WTC11 (cell line): ENCODE measurements at regions not wholly inside any gene's neighbourhood (a gene's known extent, or its start where the extent isn't known, plus 50 kb on each side); places are given as distances from the start of the nearest gene placed in this dataset.

Source experiments
- ATAC-seq: fragments of 200-7000 bp; cut with Tn5 transposase; 2 replicates; pipeline ENCODE4 v1.10.0; 2021; ENCODE audit warnings: mild to moderate bottlenecking, moderate library complexity
- CTCF ChIA-PET: fragments of 300-600 bp; sonication (Branson Sonifier 250); formaldehyde crosslinking; loops from one replicate; lab custom pipeline; 2021; ENCODE audit warnings: antibody characterized with exemption; lab: Charles Lee
- POLR2A ChIA-PET: fragments of 350-600 bp; sonication (Branson Sonifier 250); formaldehyde crosslinking; loops from one replicate; lab custom pipeline; 2021; ENCODE audit warnings: antibody characterized with exemption; lab: Charles Lee
- DNase-seq: peaks from one replicate; pipeline ENCODE4 v3.0.0; 2021; ENCODE audit warnings: low spot score
- H3K27ac Mint-ChIP-seq: 2 replicates; pipeline ENCODE4 v1.8.0; 2021; ENCODE audit warnings: mixed read lengths
- H3K27me3 Mint-ChIP-seq: 2 replicates; pipeline ENCODE4 v1.8.0; 2021; ENCODE audit warnings: low read depth, mild to moderate bottlenecking, moderate library complexity, mixed read lengths
- H3K36me3 Mint-ChIP-seq: 2 replicates; pipeline ENCODE4 v1.8.0; 2021; ENCODE audit warnings: mixed read lengths
- H3K4me1 Mint-ChIP-seq: 2 replicates; pipeline ENCODE4 v1.8.0; 2022; ENCODE audit warnings: mixed read lengths
- H3K4me3 Mint-ChIP-seq: 2 replicates; pipeline ENCODE4 v1.8.0; 2021; ENCODE audit warnings: mild to moderate bottlenecking, moderate library complexity, mixed read lengths
- H3K9me3 Mint-ChIP-seq: 2 replicates; pipeline ENCODE4 v1.8.0; 2021; ENCODE audit warnings: mixed read lengths
- CBFB ChIP-seq: sonication (generic); formaldehyde crosslinking; IDR thresholded peaks from 2 replicates; pipeline ENCODE4 v1.8.1; 2022; ENCODE audit warnings: mild to moderate bottlenecking, low read depth, missing genetic modification reagents
- CREB1 ChIP-seq: sonication (generic); formaldehyde crosslinking; IDR thresholded peaks from 2 replicates; pipeline ENCODE4 v1.8.0; 2023; ENCODE audit warnings: mild to moderate bottlenecking, missing genetic modification reagents
- E2F1 ChIP-seq: sonication (generic); formaldehyde crosslinking; IDR thresholded peaks from 2 replicates; pipeline ENCODE4 v1.8.0; 2022; ENCODE audit warnings: mild to moderate bottlenecking, missing genetic modification reagents
- E2F4 ChIP-seq: sonication (generic); formaldehyde crosslinking; IDR thresholded peaks from 2 replicates; pipeline ENCODE4 v1.8.1; 2022; ENCODE audit warnings: low read depth, mild to moderate bottlenecking, moderate library complexity, missing genetic modification reagents, borderline replicate concordance
- FOXJ3 ChIP-seq: sonication (generic); formaldehyde crosslinking; IDR thresholded peaks from 2 replicates; pipeline ENCODE4 v1.9.0; 2021; ENCODE audit warnings: missing genetic modification reagents, mild to moderate bottlenecking, borderline replicate concordance
- MAX ChIP-seq: sonication (generic); formaldehyde crosslinking; IDR thresholded peaks from 2 replicates; pipeline ENCODE4 v1.8.0; 2022; ENCODE audit warnings: mild to moderate bottlenecking, missing genetic modification reagents
- MLX ChIP-seq: sonication (generic); formaldehyde crosslinking; IDR thresholded peaks from 2 replicates; pipeline ENCODE4 v1.8.1; 2023; ENCODE audit warnings: mild to moderate bottlenecking, missing genetic modification reagents, moderate library complexity
- NFATC4 ChIP-seq: fragments of 250-450 bp; sonication (Bioruptor Pico); IDR thresholded peaks from 2 replicates; pipeline ENCODE4 v1.9.0; 2021; ENCODE audit warnings: mild to moderate bottlenecking
- NR1H2 ChIP-seq: sonication (generic); formaldehyde crosslinking; IDR thresholded peaks from 2 replicates; pipeline ENCODE4 v1.9.0; 2021; ENCODE audit warnings: mild to moderate bottlenecking, moderate library complexity, missing genetic modification reagents
- PRDM15 ChIP-seq: sonication (generic); formaldehyde crosslinking; IDR thresholded peaks from 2 replicates; pipeline ENCODE4 v1.8.0; 2022; ENCODE audit warnings: missing genetic modification reagents
- TCF7 ChIP-seq: sonication (generic); formaldehyde crosslinking; IDR thresholded peaks from 2 replicates; pipeline ENCODE4 v1.8.0; 2022; ENCODE audit warnings: mild to moderate bottlenecking, low read depth, missing genetic modification reagents, moderate library complexity
- USF1 ChIP-seq: sonication (generic); formaldehyde crosslinking; IDR thresholded peaks from 2 replicates; pipeline ENCODE4 v1.8.0; 2022; ENCODE audit warnings: mild to moderate bottlenecking, missing genetic modification reagents
- USF2 ChIP-seq: sonication (generic); formaldehyde crosslinking; IDR thresholded peaks from 2 replicates; pipeline ENCODE4 v1.8.1; 2023; ENCODE audit warnings: mild to moderate bottlenecking, missing genetic modification reagents, moderate library complexity
- ZNF121 ChIP-seq: sonication (generic); formaldehyde crosslinking; IDR thresholded peaks from 2 replicates; pipeline ENCODE4 v1.8.0; 2023; ENCODE audit warnings: missing genetic modification reagents
- ZNF263 ChIP-seq: sonication (generic); formaldehyde crosslinking; IDR thresholded peaks from 2 replicates; pipeline ENCODE4 v1.8.1; 2022; ENCODE audit warnings: low read depth, mild to moderate bottlenecking, moderate library complexity, missing genetic modification reagents
- ZNF671 ChIP-seq: fragments of 250-450 bp; sonication (Bioruptor Pico); IDR thresholded peaks from 2 replicates; pipeline ENCODE4 v1.8.0; 2021; ENCODE audit warnings: mild to moderate bottlenecking

- Mint-ChIP-seq H3K27ac (no peak overlapping the region), H3K9me3 (no peaks in the 10 kb centered on the region), H3K4me3 (no peak overlapping the region), H3K27me3 (no peaks in the 10 kb centered on the region), H3K36me3 (no peaks in the 10 kb centered on the region), H3K4me1 (no peaks in the 10 kb centered on the region)
- ChIA-PET CTCF (no interaction called here), POLR2A (no interaction called here)
- ATAC-seq (no peak), DNase-seq (no peak)
- TF ChIP-seq E2F4 (CRISPR knock-in tag): no peak
- TF ChIP-seq USF2: no peak
- no peak for TF ChIP-seq ZNF121
- TF ChIP-seq NR1H2 (CRISPR knock-in tag): no peak
- TF ChIP-seq CREB1 (CRISPR knock-in tag): no peak
- TF ChIP-seq PRDM15: no peak
- TF ChIP-seq TCF7 (CRISPR knock-in tag): no peak
- no peak for TF ChIP-seq USF1
- no peak for TF ChIP-seq CBFB (CRISPR knock-in tag)
- TF ChIP-seq FOXJ3: no peak
- no peak for TF ChIP-seq ZNF263
- TF ChIP-seq MAX (CRISPR knock-in tag): no peak
Measured at GRCh38 chr18:26642440-26643348, 94.3 kb upstream of the KCTD1 start.

- Mint-ChIP-seq H3K36me3 (no peaks in the 10 kb centered on the region), H3K4me3 (no peak overlapping the region), H3K27me3 (no peaks in the 10 kb centered on the region), H3K9me3 (no peaks in the 10 kb centered on the region), H3K27ac (no peak overlapping the region), H3K4me1 (no peaks in the 10 kb centered on the region)
- CTCF ChIA-PET: interaction anchor here (2.0 kb wide), 1 partner anchor 9 kb away, joined by 5 read pairs; no protein-coding TSS in a partner anchor
- POLR2A ChIA-PET: no interaction called here
- no peak for TF ChIP-seq MLX (CRISPR knock-in tag)
- no peak for TF ChIP-seq E2F1 (CRISPR knock-in tag)
- no peak for TF ChIP-seq NFATC4 (CRISPR knock-in tag)
- no peak for TF ChIP-seq E2F4 (CRISPR knock-in tag)
- no peak for TF ChIP-seq CBFB (CRISPR knock-in tag)
- no peak for TF ChIP-seq FOXJ3
- no peak for TF ChIP-seq TCF7 (CRISPR knock-in tag)
- TF ChIP-seq ZNF671 (CRISPR knock-in tag): no peak
- no peak for DNase-seq
- ATAC-seq: no peak
Measured at GRCh38 chr18:26640541-26640940, 92.2 kb upstream of the KCTD1 start.
